ENCODE measurements at regions not wholly inside any gene's neighbourhood (a gene's known extent, or its start where the extent isn't known, plus 50 kb on each side); places are given as distances from the start of the nearest gene placed in this dataset.

DNA sequence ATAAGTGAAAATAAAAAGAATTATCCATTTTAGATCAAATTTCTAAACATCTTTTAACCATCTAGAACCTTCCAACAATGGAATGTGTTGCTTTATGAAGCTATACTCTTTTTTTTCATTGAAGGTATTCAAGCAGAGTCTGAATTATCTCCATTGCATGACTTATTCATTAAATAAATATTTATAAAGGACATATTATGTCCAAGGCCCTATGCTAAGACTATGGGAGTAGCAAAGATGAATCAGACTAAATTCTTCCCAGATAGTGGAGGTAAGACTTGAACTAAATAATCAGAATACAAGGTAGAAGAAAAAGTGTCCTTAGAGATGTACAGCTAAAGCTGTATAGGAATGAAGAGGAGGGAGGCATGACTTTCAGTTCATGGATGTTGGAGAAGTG lies 215.5 kb upstream of the RGMB start:
- POLR2A ChIA-PET (ENCODE audit: partially characterized antibody), result interaction anchor here (0.6 kb wide), 1 partner anchor 13 kb away, joined by 3 read pairs; no protein-coding TSS in a partner anchor
- no peak for DNase-seq
- Histone ChIP-seq H3K4me1 (ENCODE audit: insufficient read depth, low read length) (no peaks in the 10 kb centered on the region), H3K36me3 (ENCODE audit: insufficient read depth, low read length) (no peaks in the 10 kb centered on the region), H3K27ac (ENCODE audit: low read depth, low read length) (no peak overlapping the region), H3K9me3 (ENCODE audit: control insufficient read depth in 1 of 2, low read length in 2 of 2) (no peaks in the 10 kb centered on the region), H3K27me3 (ENCODE audit: insufficient read depth, low read length) (no peaks in the 10 kb centered on the region), H3K4me3 (ENCODE audit: low read length in 2 of 2) (no peak overlapping the region)
- no peak overlapping the region for H3K27ac Mint-ChIP-seq
- H3K27me3 Mint-ChIP-seq, result peaks cover 0 to 3% of the 10 kb centered on the region in 2 donors
- no peaks in the 10 kb centered on the region for H3K36me3 Mint-ChIP-seq
- H3K4me1 Mint-ChIP-seq, result peaks cover 0 to 2% (median 0%) of the 10 kb centered on the region in 4 donors
- H3K4me3 Mint-ChIP-seq, result no peak overlapping the region
- CTCF ChIA-PET (ENCODE audit: partially characterized antibody), result no interaction called here
- H3K9me3 Mint-ChIP-seq, result peaks cover 0 to 4% (median 0%) of the 10 kb centered on the region in 8 donors
- intact Hi-C loops (cut with micrococcal nuclease), result no loop called here

DNA sequence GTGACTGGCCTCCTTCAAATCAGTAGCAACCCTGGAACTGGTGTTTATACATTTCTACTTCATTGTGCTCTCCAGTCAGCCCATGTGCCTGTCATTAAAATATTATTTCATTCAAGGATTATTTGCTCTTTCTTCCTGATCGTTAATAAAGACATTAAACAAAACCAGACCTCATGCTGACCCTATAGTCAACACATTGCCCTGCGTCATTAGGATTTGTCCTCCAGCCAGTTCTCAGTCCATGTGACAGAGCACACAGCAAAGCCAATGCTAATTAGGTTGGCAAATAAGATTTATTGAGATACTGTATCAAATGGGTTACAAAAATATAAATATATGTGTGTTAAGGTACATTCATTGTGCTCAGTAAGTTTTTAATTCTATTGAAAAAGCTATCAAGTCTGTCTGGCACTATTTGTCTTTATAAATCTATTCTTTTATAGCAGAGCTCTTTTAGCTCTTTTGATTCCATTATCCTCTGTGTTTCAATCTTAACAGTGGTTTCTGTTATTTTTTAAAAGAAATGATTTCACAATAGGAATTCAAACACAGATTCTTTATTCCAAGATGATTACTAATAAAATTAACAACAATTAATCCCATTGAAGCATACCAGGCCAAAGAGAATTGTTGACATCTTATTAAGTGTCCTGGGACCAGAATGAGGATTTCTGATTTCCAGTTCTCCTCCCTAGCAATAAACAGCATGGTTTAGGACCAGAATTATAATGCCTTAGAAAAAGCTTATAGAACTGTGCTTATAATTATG lies 209.4 kb upstream of the RGMB start:
- POLR2A ChIA-PET (ENCODE audit: partially characterized antibody), result no interaction called here
- H3K36me3 ChIP-seq (ENCODE audit: insufficient read depth, low read length), result no peaks in the 10 kb centered on the region
- H3K27me3 ChIP-seq (ENCODE audit: insufficient read depth, low read length), result no peaks in the 10 kb centered on the region
- H3K36me3 Mint-ChIP-seq, result no peaks in the 10 kb centered on the region
- H3K9me3 ChIP-seq (ENCODE audit: control insufficient read depth in 1 of 2, low read length in 2 of 2), result no peaks in the 10 kb centered on the region
- intact Hi-C loops (cut with micrococcal nuclease), result no loop called here
- CTCF ChIA-PET (ENCODE audit: partially characterized antibody), result no interaction called here
- H3K27ac ChIP-seq (ENCODE audit: low read depth, low read length), result no peak overlapping the region
- H3K9me3 Mint-ChIP-seq, result peaks cover 0 to 8% (median 0%) of the 10 kb centered on the region in 8 donors
- no peaks in the 10 kb centered on the region for H3K27me3 Mint-ChIP-seq
- H3K27ac Mint-ChIP-seq, result no peak overlapping the region
- H3K4me1 Mint-ChIP-seq, result peaks cover 0 to 3% (median 0%) of the 10 kb centered on the region in 4 donors
- no peak overlapping the region for H3K4me3 ChIP-seq (ENCODE audit: low read length in 2 of 2)
- no peaks in the 10 kb centered on the region for H3K4me1 ChIP-seq (ENCODE audit: insufficient read depth, low read length)
- DNase-seq, result no peak
- no peak overlapping the region for H3K4me3 Mint-ChIP-seq

DNA sequence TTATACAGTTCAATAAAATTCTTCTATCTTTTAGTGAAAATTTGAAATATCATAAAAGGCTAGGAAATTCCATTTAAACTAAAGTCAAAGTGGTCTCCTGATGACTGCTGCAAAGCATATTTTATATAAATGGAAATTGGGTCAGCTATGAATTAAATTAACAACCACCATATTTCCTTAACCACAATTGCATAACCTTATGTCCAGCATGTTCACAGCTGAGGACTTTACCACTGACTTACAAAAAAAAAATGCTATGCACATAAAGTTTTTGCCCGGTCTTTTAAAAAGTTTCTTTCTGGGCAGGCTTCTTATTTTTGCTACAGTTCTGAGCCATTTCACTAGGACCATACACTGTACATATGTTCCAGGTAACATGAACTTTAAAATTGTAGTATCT lies 208.6 kb upstream of the RGMB start:
- H3K27me3 Mint-ChIP-seq, result no peaks in the 10 kb centered on the region
- no peaks in the 10 kb centered on the region for H3K36me3 Mint-ChIP-seq
- DNase-seq, result no peak
- CTCF ChIA-PET (ENCODE audit: partially characterized antibody), result no interaction called here
- Histone ChIP-seq H3K36me3 (ENCODE audit: insufficient read depth, low read length) (no peaks in the 10 kb centered on the region), H3K27ac (ENCODE audit: low read depth, low read length) (no peak overlapping the region), H3K4me3 (ENCODE audit: low read length in 2 of 2) (no peak overlapping the region), H3K27me3 (ENCODE audit: insufficient read depth, low read length) (no peaks in the 10 kb centered on the region), H3K4me1 (ENCODE audit: insufficient read depth, low read length) (no peaks in the 10 kb centered on the region), H3K9me3 (ENCODE audit: control insufficient read depth in 1 of 2, low read length in 2 of 2) (no peaks in the 10 kb centered on the region)
- no peak overlapping the region for H3K4me3 Mint-ChIP-seq
- intact Hi-C loops (cut with micrococcal nuclease), result no loop called here
- H3K27ac Mint-ChIP-seq, result no peak overlapping the region
- POLR2A ChIA-PET (ENCODE audit: partially characterized antibody), result no interaction called here
- H3K9me3 Mint-ChIP-seq, result peaks cover 0 to 8% (median 0%) of the 10 kb centered on the region in 8 donors
- peaks cover 0 to 3% (median 0%) of the 10 kb centered on the region in 4 donors for H3K4me1 Mint-ChIP-seq

DNA sequence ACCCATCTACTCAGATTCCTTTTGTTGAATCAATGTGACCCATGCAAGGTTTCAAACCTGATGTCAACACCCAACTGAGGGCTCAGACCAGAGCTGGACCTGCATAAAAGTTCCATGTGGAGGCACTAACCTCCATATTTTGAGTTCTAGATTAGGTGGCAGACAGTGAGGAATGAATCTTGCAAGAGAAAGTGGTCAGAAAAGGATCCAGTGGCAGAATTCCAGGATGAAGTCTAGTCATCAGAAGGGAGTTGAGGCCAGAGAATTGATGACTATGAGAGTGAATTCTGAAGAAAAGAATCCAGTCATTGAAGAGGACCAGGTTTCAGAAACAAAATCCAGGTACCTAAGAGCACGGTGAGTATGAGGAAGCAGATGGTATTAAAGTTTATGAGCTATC lies 205.1 kb upstream of the RGMB start:
- H3K4me3 Mint-ChIP-seq, result no peak overlapping the region
- Histone ChIP-seq H3K4me3 (ENCODE audit: low read length in 2 of 2) (no peak overlapping the region), H3K9me3 (ENCODE audit: control insufficient read depth in 1 of 2, low read length in 2 of 2) (no peaks in the 10 kb centered on the region), H3K27ac (ENCODE audit: low read depth, low read length) (no peak overlapping the region), H3K4me1 (ENCODE audit: insufficient read depth, low read length) (no peaks in the 10 kb centered on the region), H3K36me3 (ENCODE audit: insufficient read depth, low read length) (no peaks in the 10 kb centered on the region), H3K27me3 (ENCODE audit: insufficient read depth, low read length) (no peaks in the 10 kb centered on the region)
- peaks cover 0 to 8% (median 0%) of the 10 kb centered on the region in 8 donors for H3K9me3 Mint-ChIP-seq
- CTCF ChIA-PET (ENCODE audit: partially characterized antibody), result interaction anchor here (0.7 kb wide), 1 partner anchor 101 kb away, joined by 3 read pairs; no protein-coding TSS in a partner anchor
- H3K4me1 Mint-ChIP-seq, result peaks cover 0 to 3% (median 0%) of the 10 kb centered on the region in 4 donors
- peaks cover 0 to 2% of the 10 kb centered on the region in 2 donors for H3K27me3 Mint-ChIP-seq
- no peaks in the 10 kb centered on the region for H3K36me3 Mint-ChIP-seq
- intact Hi-C loops (cut with micrococcal nuclease), result no loop called here
- H3K27ac Mint-ChIP-seq, result no peak overlapping the region
- no peak for DNase-seq
- POLR2A ChIA-PET (ENCODE audit: partially characterized antibody), result no interaction called here

DNA sequence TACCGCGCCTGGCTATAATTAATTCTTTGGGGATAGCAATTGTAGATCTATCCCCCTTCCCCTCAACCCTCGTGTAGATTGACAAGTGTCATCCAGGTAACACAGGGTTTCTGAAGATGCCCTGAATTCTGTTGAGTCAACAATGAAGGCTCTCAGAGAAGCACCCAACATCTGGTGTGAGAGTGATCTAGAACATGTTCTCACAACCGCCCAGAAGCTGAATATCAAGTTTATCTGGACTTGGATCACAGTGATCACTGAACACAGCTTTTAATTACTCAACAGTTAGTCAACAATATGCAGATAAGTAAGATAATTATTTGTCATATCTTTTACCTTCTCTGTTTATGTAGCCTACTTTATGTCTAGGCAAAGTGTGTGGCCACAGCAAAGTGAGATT lies 204.2 kb upstream of the RGMB start:
- intact Hi-C loops (cut with micrococcal nuclease), result no loop called here
- POLR2A ChIA-PET (ENCODE audit: partially characterized antibody), result no interaction called here
- Mint-ChIP-seq H3K27ac (peak overlapping the region in 1 of 7 donors; percentile 57), H3K4me3 (no peak overlapping the region), H3K36me3 (no peaks in the 10 kb centered on the region), H3K9me3 (peaks cover 0 to 8% (median 0%) of the 10 kb centered on the region in 8 donors), H3K27me3 (peaks cover 2% of the 10 kb centered on the region in 2 donors), H3K4me1 (peaks cover 0 to 3% (median 0%) of the 10 kb centered on the region in 4 donors)
- Histone ChIP-seq H3K27ac (ENCODE audit: low read depth, low read length) (no peak overlapping the region), H3K27me3 (ENCODE audit: insufficient read depth, low read length) (no peaks in the 10 kb centered on the region), H3K4me3 (ENCODE audit: low read length in 2 of 2) (no peak overlapping the region), H3K36me3 (ENCODE audit: insufficient read depth, low read length) (no peaks in the 10 kb centered on the region), H3K4me1 (ENCODE audit: insufficient read depth, low read length) (no peaks in the 10 kb centered on the region), H3K9me3 (ENCODE audit: control insufficient read depth in 1 of 2, low read length in 2 of 2) (no peaks in the 10 kb centered on the region)
- no peak for DNase-seq
- CTCF ChIA-PET (ENCODE audit: partially characterized antibody), result no interaction called here

DNA sequence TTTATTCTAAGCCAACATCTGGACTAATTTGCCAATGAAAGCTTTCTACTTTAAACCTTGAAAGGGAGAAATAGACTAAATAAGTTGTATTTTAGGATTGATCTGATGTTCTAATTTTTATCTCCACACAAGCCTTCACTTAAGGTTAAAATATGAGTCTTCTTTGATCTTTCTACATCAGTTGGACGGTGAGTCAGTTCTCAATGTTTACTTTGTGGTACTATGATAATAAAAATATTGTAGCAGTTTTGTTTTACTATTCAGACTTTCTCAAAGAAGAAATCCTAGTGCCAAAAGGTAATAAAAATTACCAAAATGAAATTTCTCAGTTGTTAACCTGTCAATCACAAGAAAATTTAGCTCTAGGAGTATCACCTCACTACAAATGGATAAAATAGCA lies 203.5 kb upstream of the RGMB start:
- Mint-ChIP-seq H3K9me3 (peaks cover 0 to 8% (median 0%) of the 10 kb centered on the region in 8 donors), H3K36me3 (no peaks in the 10 kb centered on the region), H3K27ac (no peak overlapping the region), H3K4me1 (peaks cover 0 to 3% (median 0%) of the 10 kb centered on the region in 4 donors), H3K27me3 (peaks cover 2% of the 10 kb centered on the region in 2 donors), H3K4me3 (no peak overlapping the region)
- DNase-seq, result no peak
- ChIA-PET POLR2A (ENCODE audit: partially characterized antibody) (no interaction called here), CTCF (ENCODE audit: partially characterized antibody) (no interaction called here)
- no peak overlapping the region for H3K4me3 ChIP-seq (ENCODE audit: low read length in 2 of 2)
- H3K9me3 ChIP-seq (ENCODE audit: control insufficient read depth in 1 of 2, low read length in 2 of 2), result no peaks in the 10 kb centered on the region
- H3K4me1 ChIP-seq (ENCODE audit: insufficient read depth, low read length), result no peaks in the 10 kb centered on the region
- no peak overlapping the region for H3K27ac ChIP-seq (ENCODE audit: low read depth, low read length)
- no peaks in the 10 kb centered on the region for H3K27me3 ChIP-seq (ENCODE audit: insufficient read depth, low read length)
- intact Hi-C loops (cut with micrococcal nuclease), result no loop called here
- no peaks in the 10 kb centered on the region for H3K36me3 ChIP-seq (ENCODE audit: insufficient read depth, low read length)

DNA sequence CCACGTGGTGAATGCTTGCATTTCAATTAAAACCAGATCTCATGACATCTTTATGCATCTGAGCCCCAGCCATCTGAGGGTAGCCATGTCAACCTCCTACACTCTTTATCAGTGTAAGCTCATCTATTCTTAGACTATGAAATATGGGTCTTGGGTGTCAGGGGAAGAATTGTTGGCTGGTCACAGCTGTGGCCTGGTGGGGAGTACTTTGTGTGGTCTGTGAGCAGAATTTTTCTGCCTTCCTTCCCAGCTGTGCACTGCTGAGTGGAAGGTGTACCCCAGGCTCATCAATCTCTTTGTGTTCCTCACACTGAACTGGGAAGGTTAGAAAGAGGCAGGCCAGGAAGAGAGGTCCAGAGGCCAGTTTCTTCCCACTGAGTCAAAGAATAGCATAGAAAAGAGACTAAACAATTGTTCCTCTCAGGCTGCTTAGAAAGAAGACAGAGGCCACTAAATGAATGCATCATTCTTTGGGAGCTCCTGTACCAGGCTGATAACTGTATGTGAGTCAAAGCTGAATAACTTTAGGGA lies 202.7 kb upstream of the RGMB start:
- H3K27me3 ChIP-seq (ENCODE audit: insufficient read depth, low read length), result no peaks in the 10 kb centered on the region
- no peak overlapping the region for H3K27ac ChIP-seq (ENCODE audit: low read depth, low read length)
- peaks cover 0 to 8% (median 0%) of the 10 kb centered on the region in 8 donors for H3K9me3 Mint-ChIP-seq
- DNase-seq, result no peak
- H3K36me3 ChIP-seq (ENCODE audit: insufficient read depth, low read length), result no peaks in the 10 kb centered on the region
- CTCF ChIA-PET (ENCODE audit: partially characterized antibody), result no interaction called here
- peaks cover 0 to 3% (median 0%) of the 10 kb centered on the region in 4 donors for H3K4me1 Mint-ChIP-seq
- H3K36me3 Mint-ChIP-seq, result no peaks in the 10 kb centered on the region
- no peaks in the 10 kb centered on the region for H3K4me1 ChIP-seq (ENCODE audit: insufficient read depth, low read length)
- intact Hi-C loops (cut with micrococcal nuclease), result no loop called here
- no peaks in the 10 kb centered on the region for H3K9me3 ChIP-seq (ENCODE audit: control insufficient read depth in 1 of 2, low read length in 2 of 2)
- H3K27me3 Mint-ChIP-seq, result peaks cover 2% of the 10 kb centered on the region in 2 donors
- H3K4me3 ChIP-seq (ENCODE audit: low read length in 2 of 2), result no peak overlapping the region
- H3K27ac Mint-ChIP-seq, result no peak overlapping the region
- POLR2A ChIA-PET (ENCODE audit: partially characterized antibody), result interaction anchor here (0.7 kb wide), 1 partner anchor 13 kb away, joined by 3 read pairs; no protein-coding TSS in a partner anchor
- H3K4me3 Mint-ChIP-seq, result no peak overlapping the region
